Keratinocyte (primary cell): ENCODE measurements at regions not wholly inside any gene's neighbourhood (a gene's known extent, or its start where the extent isn't known, plus 50 kb on each side); places are given as distances from the start of the nearest gene placed in this dataset.

ENCODE experiments used
- DNase-seq: peaks from one replicate; pipeline ENCODE4 v3.0.0-alpha.2; 2011; ENCODE audit warnings: low read depth, missing footprints, low spot score
- FAIRE-seq: peaks from 2 replicates; lab custom pipeline; 2011; peaks lifted over from hg19 to GRCh38; lab: Jason Lieb, UNC
- H2AFZ ChIP-seq: 2 replicates; pipeline ENCODE4 v1.6.0; 2012; ENCODE audit warnings: low read length, control low read depth, inconsistent platforms; ENCODE audit not compliant: control insufficient read depth
- H3K27ac ChIP-seq: 2 replicates; pipeline ENCODE4 v1.5.1; 2011; ENCODE audit warnings: low read length; ENCODE audit not compliant: control insufficient read depth, insufficient read depth
- H3K27me3 ChIP-seq: 3 replicates; pipeline ENCODE4 v1.6.0; 2011; ENCODE audit warnings: low read length; ENCODE audit not compliant: control insufficient read depth, insufficient read depth; ENCODE audit errors: extremely low read depth
- H3K36me3 ChIP-seq, 2 experiments: 2 replicates in 1 of 2; 3 replicates in 1 of 2; pipeline ENCODE4 v1.5.1; 2011; ENCODE audit warnings: low read length in 2 of 2, mild to moderate bottlenecking in 1 of 2; ENCODE audit not compliant: control insufficient read depth in 2 of 2, insufficient read depth in 2 of 2; ENCODE audit errors: extremely low read depth in 1 of 2
- H3K4me1 ChIP-seq: 3 replicates; pipeline ENCODE4 v1.5.1; 2011; ENCODE audit warnings: low read length; ENCODE audit not compliant: control insufficient read depth, insufficient read depth; ENCODE audit errors: extremely low read depth
- H3K4me2 ChIP-seq: 3 replicates; pipeline ENCODE4 v1.6.0; 2011; ENCODE audit warnings: low read depth, low read length; ENCODE audit not compliant: control insufficient read depth, insufficient read depth; ENCODE audit errors: extremely low read depth
- H3K4me3 ChIP-seq, 3 experiments: fragments of 200-600 bp in 1 of 3; sonication (generic) in 1 of 3; 2 replicates in 2 of 3; 3 replicates in 1 of 3; pipeline ENCODE4 v1.5.1; 2011 to 2016; ENCODE audit warnings: low read length in 3 of 3, mild to moderate bottlenecking in 3 of 3, control low read depth in 2 of 3, inconsistent platforms in 1 of 3, low read depth in 1 of 3, mixed read lengths in 1 of 3, mixed run types in 1 of 3, moderate library complexity in 1 of 3; ENCODE audit not compliant: control insufficient read depth in 2 of 3, insufficient read depth in 2 of 3; ENCODE audit errors: extremely low read depth in 1 of 3
- H3K79me2 ChIP-seq: 2 replicates; pipeline ENCODE4 v1.6.0; 2012; ENCODE audit warnings: low read length; ENCODE audit not compliant: control insufficient read depth, insufficient read depth
- H3K9ac ChIP-seq: 3 replicates; pipeline ENCODE4 v1.6.0; 2011; ENCODE audit warnings: low read length; ENCODE audit not compliant: control insufficient read depth, insufficient read depth; ENCODE audit errors: extremely low read depth
- H3K9me1 ChIP-seq: 3 replicates; pipeline ENCODE4 v1.6.0; 2011; ENCODE audit warnings: low read length; ENCODE audit not compliant: control insufficient read depth, insufficient read depth; ENCODE audit errors: extremely low read depth
- H3K9me3 ChIP-seq: 2 replicates; pipeline ENCODE4 v1.5.1; 2012; ENCODE audit warnings: low read depth, low read length; ENCODE audit not compliant: control insufficient read depth
- H4K20me1 ChIP-seq: 3 replicates; pipeline ENCODE4 v1.6.0; 2011; ENCODE audit warnings: low read length; ENCODE audit not compliant: control insufficient read depth, insufficient read depth; ENCODE audit errors: extremely low read depth
- CTCF ChIP-seq, 3 experiments: IDR thresholded peaks in 1 of 3; conservative IDR thresholded peaks in 1 of 3; optimal IDR thresholded peaks in 1 of 3; 2 replicates in 2 of 3; 3 replicates in 1 of 3; pipeline versions ENCODE3 to v1.5.1; 2011; ENCODE audit warnings: low read length in 3 of 3, mild to moderate bottlenecking in 3 of 3, moderate library complexity in 2 of 3, control low read depth in 1 of 3, inconsistent platforms in 1 of 3; ENCODE audit not compliant: insufficient read depth in 2 of 3; ENCODE audit errors: extremely low read depth in 1 of 3
- EZH2 ChIP-seq: IDR thresholded peaks from one replicate; pipeline ENCODE4 v1.6.1; 2012; ENCODE audit warnings: inconsistent platforms, mild to moderate bottlenecking, low read length, moderate library complexity
- dilution Hi-C: fragments of 300-500 bp; cut with MboI; formaldehyde crosslinking; loops from one replicate; pipeline ENCODE4 v1.7.0; 2020; ENCODE audit warnings: low sequenced_read_pairs; ENCODE audit not compliant: extremely low pct_ligation_motif_present

GRCh38 chr5:112647428-112647827, 90.3 kb upstream of the APC start:
- FAIRE-seq = no peak

GRCh38 chr5:112648264-112648663, 89.4 kb upstream of the APC start:
- no peak overlapping the region for H3K4me2 ChIP-seq
- H4K20me1 ChIP-seq = no peaks in the 10 kb centered on the region
- peaks cover 16% of the 10 kb centered on the region for H3K4me1 ChIP-seq
- H3K36me3 ChIP-seq = no peaks in the 10 kb centered on the region
- no peaks in the 10 kb centered on the region for H3K9me1 ChIP-seq
- H3K79me2 ChIP-seq = no peaks in the 10 kb centered on the region
- no peaks in the 10 kb centered on the region for H3K9me3 ChIP-seq
- no peak for DNase-seq
- H3K9ac ChIP-seq = no peak overlapping the region
- no peaks in the 10 kb centered on the region for H3K27me3 ChIP-seq
- no peak for TF ChIP-seq EZH2
- TF ChIP-seq CTCF (optimal IDR thresholded peaks at IDR 0.05 in 1 of 3, IDR thresholded peaks at IDR 0.05 in 1 of 3, conservative IDR thresholded peaks at IDR 0.05 in 1 of 3; ENCODE audit: extremely low read depth in 1 of 3, insufficient read depth in 2 of 3, low read length in 3 of 3) = no peak
- no peak overlapping the region for H3K27ac ChIP-seq
- H2AFZ ChIP-seq = no peak overlapping the region
- dilution Hi-C loops = no loop called here
- FAIRE-seq = peak; percentile 23
- no peak overlapping the region for H3K4me3 ChIP-seq

More at GRCh38 chr5:112647428-112647827, 90.3 kb upstream of the APC start:
- no peak overlapping the region for H3K27ac ChIP-seq
- no peaks in the 10 kb centered on the region for H3K9me3 ChIP-seq
- no peaks in the 10 kb centered on the region for H3K27me3 ChIP-seq
- H3K4me1 ChIP-seq = peaks cover 16% of the 10 kb centered on the region
- no peak overlapping the region for H2AFZ ChIP-seq
- TF ChIP-seq CTCF (optimal IDR thresholded peaks at IDR 0.05 in 1 of 3, IDR thresholded peaks at IDR 0.05 in 1 of 3, conservative IDR thresholded peaks at IDR 0.05 in 1 of 3; ENCODE audit: extremely low read depth in 1 of 3, insufficient read depth in 2 of 3, low read length in 3 of 3) (no peak), EZH2 (no peak)
- no peaks in the 10 kb centered on the region for H3K79me2 ChIP-seq
- no peak overlapping the region for H3K4me2 ChIP-seq
- H3K4me3 ChIP-seq = no peak overlapping the region
- no peak overlapping the region for H3K9ac ChIP-seq
- H4K20me1 ChIP-seq = no peaks in the 10 kb centered on the region
- DNase-seq = peak; percentile 9
- no peaks in the 10 kb centered on the region for H3K36me3 ChIP-seq
- H3K9me1 ChIP-seq = no peaks in the 10 kb centered on the region
- dilution Hi-C loops = no loop called here
